ENCODE measurements at regions not wholly inside any gene's neighbourhood (a gene's known extent, or its start where the extent isn't known, plus 50 kb on each side); places are given as distances from the start of the nearest gene placed in this dataset.

DNA sequence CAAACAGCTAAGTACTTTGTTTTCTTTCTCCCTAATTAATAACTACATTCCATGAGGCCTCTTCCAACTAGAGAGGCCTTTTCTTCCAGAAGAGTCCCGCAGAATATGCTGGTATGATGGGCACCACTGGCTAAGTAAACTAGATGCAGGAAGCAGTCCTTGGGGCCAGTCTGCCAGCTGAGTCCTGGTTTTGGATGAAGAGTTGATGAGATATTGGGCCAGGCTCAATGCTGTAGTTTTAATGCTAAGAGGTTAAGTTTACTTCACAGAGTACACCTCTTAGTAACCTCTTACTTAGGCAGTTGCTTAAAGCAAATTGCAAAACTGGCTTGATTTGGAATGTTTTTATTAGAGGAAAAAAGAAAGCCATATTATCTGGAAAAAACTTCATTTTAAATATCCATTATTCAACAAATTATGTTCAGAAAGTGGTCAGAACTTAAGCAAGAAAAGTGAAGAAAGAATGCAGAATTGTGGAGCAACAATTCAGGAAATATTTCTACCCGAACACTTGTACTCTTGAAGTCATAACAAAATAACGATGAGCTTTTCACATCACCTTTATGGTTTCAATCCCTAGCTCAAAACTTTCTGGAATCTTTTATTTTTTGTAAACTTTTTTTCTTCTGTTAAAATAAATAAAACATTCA is 178.4 kb upstream of the CDIN1 start:
- H3K4me3 ChIP-seq (ENCODE audit: low read length), result peak overlapping the region; percentile 44
- H3K27me3 ChIP-seq (replicated peaks; ENCODE audit: control insufficient read depth, insufficient read depth, low read length), result no peaks in the 10 kb centered on the region
- peaks cover 10% of the 10 kb centered on the region for H3K4me1 ChIP-seq (ENCODE audit: control insufficient read depth, insufficient read depth, low read length)
- H3K9ac ChIP-seq (ENCODE audit: low read length), result peak overlapping the region; percentile 49
- H3K9me3 ChIP-seq (ENCODE audit: control insufficient read depth, low read length), result no peaks in the 10 kb centered on the region
- H3K36me3 ChIP-seq (ENCODE audit: control insufficient read depth, insufficient read depth, low read length, severe bottlenecking), result no peaks in the 10 kb centered on the region
- peak; percentile 28 for DNase-seq (ENCODE audit: low read depth)

DNA sequence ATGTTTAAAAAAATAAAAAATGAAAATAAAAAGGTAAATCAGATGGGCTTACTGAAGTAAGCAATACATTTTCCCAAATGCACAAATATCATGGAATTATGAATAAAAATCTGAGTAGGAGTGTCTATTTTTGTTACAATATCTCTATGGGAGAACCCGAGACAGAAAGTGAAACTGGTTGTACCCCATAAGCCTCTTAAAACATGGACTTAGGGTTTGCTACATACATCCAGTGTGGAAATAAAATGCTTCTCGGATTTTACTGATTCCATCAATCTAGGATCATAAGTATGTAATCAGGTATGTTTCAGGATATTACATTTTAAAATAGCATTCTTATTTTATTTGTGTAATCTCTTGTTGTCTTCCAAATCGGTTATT is 177.8 kb upstream of the CDIN1 start:
- Histone ChIP-seq H3K36me3 (ENCODE audit: control insufficient read depth, insufficient read depth, low read length, severe bottlenecking) (no peaks in the 10 kb centered on the region), H3K4me3 (ENCODE audit: low read length) (peak overlapping the region; percentile 44), H3K9me3 (ENCODE audit: control insufficient read depth, low read length) (no peaks in the 10 kb centered on the region), H3K27me3 (replicated peaks; ENCODE audit: control insufficient read depth, insufficient read depth, low read length) (no peaks in the 10 kb centered on the region), H3K4me1 (ENCODE audit: control insufficient read depth, insufficient read depth, low read length) (peaks cover 10% of the 10 kb centered on the region), H3K9ac (ENCODE audit: low read length) (peak overlapping the region; percentile 49)
- no peak for DNase-seq (ENCODE audit: low read depth)

DNA sequence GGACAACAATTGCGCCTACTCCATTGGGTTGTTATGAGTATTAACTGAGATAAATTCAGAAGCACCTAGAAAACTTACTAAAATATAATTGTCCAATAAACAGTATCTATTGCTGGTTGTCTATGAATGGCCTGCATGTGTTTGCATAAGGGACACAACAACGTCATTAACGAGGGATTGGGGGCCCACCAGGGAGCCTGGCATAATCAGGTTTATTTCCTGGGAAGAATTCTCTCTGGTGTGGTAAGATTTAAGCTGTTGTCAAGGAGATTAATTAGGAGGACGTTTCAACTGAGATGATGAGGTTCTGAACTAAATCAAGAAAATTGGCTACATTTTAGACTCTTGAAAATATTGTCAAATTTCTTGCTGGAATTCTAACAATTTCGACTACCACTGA is 176.1 kb upstream of the CDIN1 start:
- Histone ChIP-seq H3K9me3 (ENCODE audit: control insufficient read depth, low read length) (no peaks in the 10 kb centered on the region), H3K9ac (ENCODE audit: low read length) (no peak overlapping the region), H3K4me3 (ENCODE audit: low read length) (no peak overlapping the region), H3K36me3 (ENCODE audit: control insufficient read depth, insufficient read depth, low read length, severe bottlenecking) (no peaks in the 10 kb centered on the region), H3K27me3 (replicated peaks; ENCODE audit: control insufficient read depth, insufficient read depth, low read length) (no peaks in the 10 kb centered on the region), H3K4me1 (ENCODE audit: control insufficient read depth, insufficient read depth, low read length) (peaks cover 22% of the 10 kb centered on the region)
- no peak for DNase-seq (ENCODE audit: low read depth)

DNA sequence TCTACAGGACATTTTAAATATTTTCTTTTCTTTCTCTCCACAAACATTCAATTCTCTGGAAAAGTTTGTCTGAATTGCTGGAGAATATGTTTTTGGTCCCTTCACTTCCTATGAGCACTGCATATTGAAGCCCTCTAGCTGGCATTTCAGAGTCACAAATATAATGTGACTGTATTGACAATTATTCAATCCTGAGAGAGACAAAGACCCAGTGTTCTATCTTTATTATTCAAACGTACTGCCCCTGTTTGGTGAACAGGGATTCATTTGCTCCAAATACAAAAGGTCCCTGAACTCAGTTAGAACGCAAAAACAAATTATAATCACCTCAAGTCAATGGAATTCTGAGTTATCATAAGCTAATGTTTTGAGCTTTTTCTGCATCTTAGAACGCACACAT is 173.1 kb upstream of the CDIN1 start:
- Histone ChIP-seq H3K9ac (ENCODE audit: low read length) (no peak overlapping the region), H3K9me3 (ENCODE audit: control insufficient read depth, low read length) (no peaks in the 10 kb centered on the region), H3K27me3 (replicated peaks; ENCODE audit: control insufficient read depth, insufficient read depth, low read length) (no peaks in the 10 kb centered on the region), H3K4me3 (ENCODE audit: low read length) (no peak overlapping the region), H3K4me1 (ENCODE audit: control insufficient read depth, insufficient read depth, low read length) (peaks cover 16% of the 10 kb centered on the region), H3K36me3 (ENCODE audit: control insufficient read depth, insufficient read depth, low read length, severe bottlenecking) (no peaks in the 10 kb centered on the region)
- no peak for DNase-seq (ENCODE audit: low read depth)

DNA sequence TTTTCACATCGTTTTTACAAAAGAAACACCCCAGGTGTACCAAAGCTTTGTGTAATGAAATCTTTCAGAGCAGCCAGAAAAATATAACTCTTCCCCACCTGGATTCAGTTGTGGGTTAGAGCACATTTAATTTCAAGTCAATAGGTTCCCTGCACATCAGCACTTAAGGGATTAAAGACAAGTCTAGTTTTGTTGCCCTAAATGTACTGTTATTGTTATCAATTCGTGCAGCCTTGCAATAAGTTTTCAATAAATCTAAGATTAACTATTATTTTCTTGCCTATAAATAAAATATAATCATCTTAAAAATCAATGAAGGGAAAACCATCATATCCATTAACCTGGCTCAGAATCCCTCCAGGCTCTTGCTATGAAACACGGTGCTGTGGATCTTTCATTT is 172.5 kb upstream of the CDIN1 start:
- Histone ChIP-seq H3K9me3 (ENCODE audit: control insufficient read depth, low read length) (no peaks in the 10 kb centered on the region), H3K27me3 (replicated peaks; ENCODE audit: control insufficient read depth, insufficient read depth, low read length) (no peaks in the 10 kb centered on the region), H3K36me3 (ENCODE audit: control insufficient read depth, insufficient read depth, low read length, severe bottlenecking) (no peaks in the 10 kb centered on the region), H3K9ac (ENCODE audit: low read length) (no peak overlapping the region), H3K4me3 (ENCODE audit: low read length) (no peak overlapping the region), H3K4me1 (ENCODE audit: control insufficient read depth, insufficient read depth, low read length) (peaks cover 11% of the 10 kb centered on the region)
- no peak for DNase-seq (ENCODE audit: low read depth)

DNA sequence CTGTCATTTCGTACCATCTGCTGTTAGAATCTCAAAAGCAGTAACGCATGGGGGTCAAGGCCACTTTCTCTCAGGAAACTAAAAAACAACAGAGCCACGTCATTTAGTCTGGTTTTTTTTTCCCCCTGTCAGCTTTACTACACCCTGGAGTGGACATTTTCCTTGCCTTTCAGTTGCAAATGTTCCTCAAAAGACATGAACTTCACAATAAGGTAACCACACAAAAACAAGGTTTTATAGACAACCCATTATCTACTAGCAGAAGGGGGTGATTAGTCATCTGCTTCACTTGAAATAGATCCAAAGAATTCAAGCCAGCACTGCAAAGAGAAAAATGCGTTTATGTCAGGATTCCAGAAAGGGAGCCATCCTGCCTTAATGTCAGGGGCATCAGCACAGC is 171.8 kb upstream of the CDIN1 start:
- H3K4me3 ChIP-seq (ENCODE audit: low read length), result peak overlapping the region; percentile 3
- peak overlapping the region; percentile 56 for H3K9ac ChIP-seq (ENCODE audit: low read length)
- peak; percentile 46 for DNase-seq (ENCODE audit: low read depth)
- no peaks in the 10 kb centered on the region for H3K27me3 ChIP-seq (replicated peaks; ENCODE audit: control insufficient read depth, insufficient read depth, low read length)
- H3K36me3 ChIP-seq (ENCODE audit: control insufficient read depth, insufficient read depth, low read length, severe bottlenecking), result no peaks in the 10 kb centered on the region
- peaks cover 11% of the 10 kb centered on the region for H3K4me1 ChIP-seq (ENCODE audit: control insufficient read depth, insufficient read depth, low read length)
- H3K9me3 ChIP-seq (ENCODE audit: control insufficient read depth, low read length), result no peaks in the 10 kb centered on the region

DNA sequence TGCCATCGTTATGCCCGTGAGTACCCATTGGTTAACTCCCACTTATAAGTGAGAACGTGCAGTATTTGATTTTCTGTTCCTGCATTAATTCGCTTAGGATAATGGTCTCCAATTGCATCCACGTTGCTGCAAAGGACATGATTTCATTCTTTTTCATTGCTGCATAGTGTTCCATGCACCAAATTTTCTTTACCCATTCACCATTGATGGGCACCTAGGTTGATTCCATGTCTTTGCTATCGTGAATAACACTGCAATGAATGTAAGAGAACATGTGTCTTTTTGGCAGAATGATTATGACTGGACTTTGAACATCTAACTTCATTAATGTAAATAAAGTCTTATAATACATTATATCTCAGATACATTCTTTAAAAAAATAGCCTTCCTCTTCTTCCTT is 169.6 kb upstream of the CDIN1 start:
- Histone ChIP-seq H3K36me3 (ENCODE audit: control insufficient read depth, insufficient read depth, low read length, severe bottlenecking) (no peaks in the 10 kb centered on the region), H3K4me1 (ENCODE audit: control insufficient read depth, insufficient read depth, low read length) (peaks cover 11% of the 10 kb centered on the region), H3K4me3 (ENCODE audit: low read length) (no peak overlapping the region), H3K27me3 (replicated peaks; ENCODE audit: control insufficient read depth, insufficient read depth, low read length) (no peaks in the 10 kb centered on the region), H3K9ac (ENCODE audit: low read length) (no peak overlapping the region), H3K9me3 (ENCODE audit: control insufficient read depth, low read length) (no peaks in the 10 kb centered on the region)
- no peak for DNase-seq (ENCODE audit: low read depth)

DNA sequence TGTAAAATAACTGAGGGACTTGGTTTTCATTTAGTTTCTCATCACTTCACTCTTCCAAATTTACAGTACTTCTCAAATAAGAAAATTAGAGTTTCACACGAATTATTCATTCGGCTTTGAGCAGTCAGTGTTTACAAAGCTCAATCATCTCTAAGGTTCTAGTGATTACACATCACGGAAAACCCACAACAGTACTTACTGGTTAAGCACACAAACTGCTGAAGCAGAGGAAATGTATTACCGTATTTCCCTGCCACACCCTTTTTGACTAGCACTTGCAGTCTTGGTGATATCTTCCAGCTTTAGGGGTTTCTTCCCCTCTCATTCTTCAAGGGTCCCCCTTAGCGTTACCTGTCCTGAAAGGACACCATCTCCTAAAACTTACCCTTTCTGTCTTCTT is 164.8 kb upstream of the CDIN1 start:
- Histone ChIP-seq H3K36me3 (ENCODE audit: control insufficient read depth, insufficient read depth, low read length, severe bottlenecking) (no peaks in the 10 kb centered on the region), H3K27me3 (replicated peaks; ENCODE audit: control insufficient read depth, insufficient read depth, low read length) (no peaks in the 10 kb centered on the region), H3K4me1 (ENCODE audit: control insufficient read depth, insufficient read depth, low read length) (peaks cover 4% of the 10 kb centered on the region), H3K4me3 (ENCODE audit: low read length) (no peak overlapping the region), H3K9ac (ENCODE audit: low read length) (no peak overlapping the region), H3K9me3 (ENCODE audit: control insufficient read depth, low read length) (no peaks in the 10 kb centered on the region)
- DNase-seq (ENCODE audit: low read depth), result no peak

DNA sequence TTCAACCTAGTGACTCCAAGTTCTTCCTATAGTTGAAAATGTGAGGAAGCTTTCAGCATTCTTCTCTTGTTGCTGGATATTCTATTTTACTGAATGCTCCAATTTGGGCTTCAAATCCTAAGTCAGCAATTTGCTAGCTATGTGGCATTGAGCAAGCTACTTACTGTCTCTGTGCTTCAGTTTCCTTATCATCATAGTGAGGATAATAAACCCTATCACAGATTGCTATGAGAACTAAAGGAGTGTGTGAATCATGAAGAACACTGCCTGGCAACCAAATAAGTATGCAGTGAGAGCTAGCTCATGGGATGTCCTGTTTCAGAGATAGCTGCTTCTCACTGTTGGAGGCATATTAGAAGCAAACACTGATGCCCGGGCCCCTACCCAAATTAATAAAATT is 163.8 kb upstream of the CDIN1 start:
- no peaks in the 10 kb centered on the region for H3K36me3 ChIP-seq (ENCODE audit: control insufficient read depth, insufficient read depth, low read length, severe bottlenecking)
- H3K9ac ChIP-seq (ENCODE audit: low read length), result peak overlapping the region; percentile 41
- DNase-seq (ENCODE audit: low read depth), result peak; percentile 36
- peaks cover 4% of the 10 kb centered on the region for H3K4me1 ChIP-seq (ENCODE audit: control insufficient read depth, insufficient read depth, low read length)
- no peak overlapping the region for H3K4me3 ChIP-seq (ENCODE audit: low read length)
- H3K9me3 ChIP-seq (ENCODE audit: control insufficient read depth, low read length), result no peaks in the 10 kb centered on the region
- H3K27me3 ChIP-seq (replicated peaks; ENCODE audit: control insufficient read depth, insufficient read depth, low read length), result no peaks in the 10 kb centered on the region

DNA sequence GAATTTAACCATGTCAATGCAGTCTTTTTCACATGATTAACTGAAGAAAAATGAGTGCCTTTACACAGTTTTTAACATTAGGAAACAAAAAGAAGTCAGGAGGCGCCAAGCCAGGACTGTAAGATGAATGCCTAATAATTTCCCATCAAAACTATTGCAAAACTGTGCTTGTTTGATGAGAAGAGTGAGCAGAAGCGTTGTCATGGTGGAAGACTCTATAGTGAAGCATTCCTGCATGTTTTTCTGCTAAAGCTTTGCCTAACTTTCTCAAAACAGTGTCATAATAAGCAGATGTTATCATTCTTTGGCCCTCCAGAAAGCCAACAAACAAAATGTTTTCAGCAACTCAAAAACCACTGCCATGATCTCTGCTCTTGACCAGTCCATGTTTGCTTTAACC is 156.8 kb upstream of the CDIN1 start:
- Histone ChIP-seq H3K4me1 (ENCODE audit: control insufficient read depth, insufficient read depth, low read length) (peaks cover 15% of the 10 kb centered on the region), H3K27me3 (replicated peaks; ENCODE audit: control insufficient read depth, insufficient read depth, low read length) (no peaks in the 10 kb centered on the region), H3K9ac (ENCODE audit: low read length) (no peak overlapping the region), H3K36me3 (ENCODE audit: control insufficient read depth, insufficient read depth, low read length, severe bottlenecking) (no peaks in the 10 kb centered on the region), H3K9me3 (ENCODE audit: control insufficient read depth, low read length) (peaks cover 19% of the 10 kb centered on the region), H3K4me3 (ENCODE audit: low read length) (peak overlapping the region; percentile 0)
- DNase-seq (ENCODE audit: low read depth), result no peak

DNA sequence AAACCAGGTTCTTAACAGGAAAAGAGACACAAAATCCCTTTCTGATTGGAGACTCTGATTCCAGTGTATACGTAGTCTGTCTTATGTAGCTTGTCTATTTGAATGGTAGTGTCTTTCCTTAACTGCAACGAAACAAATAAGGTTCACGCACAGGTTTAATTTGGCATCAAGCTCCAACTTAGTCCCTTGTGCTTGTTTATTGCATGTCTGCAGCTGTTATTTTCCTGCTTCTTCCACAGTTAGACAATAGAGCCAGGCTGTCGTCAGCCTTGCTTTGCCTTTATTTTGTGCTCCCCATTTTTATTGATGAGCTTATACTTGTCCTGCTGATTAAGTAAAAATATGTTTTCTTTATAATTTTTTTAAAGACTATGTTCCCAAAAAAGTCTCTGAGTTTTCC is 152.7 kb upstream of the CDIN1 start:
- Histone ChIP-seq H3K27me3 (replicated peaks; ENCODE audit: control insufficient read depth, insufficient read depth, low read length) (no peaks in the 10 kb centered on the region), H3K9ac (ENCODE audit: low read length) (peak overlapping the region; percentile 27), H3K9me3 (ENCODE audit: control insufficient read depth, low read length) (peaks cover 10% of the 10 kb centered on the region), H3K4me1 (ENCODE audit: control insufficient read depth, insufficient read depth, low read length) (peaks cover 49% of the 10 kb centered on the region), H3K36me3 (ENCODE audit: control insufficient read depth, insufficient read depth, low read length, severe bottlenecking) (no peaks in the 10 kb centered on the region), H3K4me3 (ENCODE audit: low read length) (no peak overlapping the region)
- DNase-seq (ENCODE audit: low read depth), result no peak
